Smooth muscle cell (in vitro differentiated cells): ENCODE measurements at regions not wholly inside any gene's neighbourhood (a gene's known extent, or its start where the extent isn't known, plus 50 kb on each side); places are given as distances from the start of the nearest gene placed in this dataset.
A peak's percentile ranks its signal among the peaks of the same experiment; 100 is the strongest.

Source experiments
- DNase-seq: peaks from one replicate; lab custom pipeline; 2025; ENCODE audit not compliant: unreplicated experiment; lab: John Stamatoyannopoulos, UW
- H2AFZ ChIP-seq: fragments of 200-600 bp; sonication (generic); 2 replicates; pipeline ENCODE4 v1.6.0; 2016; ENCODE audit warnings: antibody characterized with exemption, low read depth, mild to moderate bottlenecking
- H3F3A ChIP-seq: fragments of 200-600 bp; sonication (generic); 2 replicates; pipeline ENCODE4 v1.6.0; 2017; ENCODE audit warnings: antibody characterized with exemption, low read depth
- H3K27ac ChIP-seq: fragments of 200-600 bp; sonication (generic); 2 replicates; pipeline ENCODE4 v1.5.1; 2016; ENCODE audit warnings: low read depth, mild to moderate bottlenecking
- H3K27me3 ChIP-seq: fragments of 200-600 bp; sonication (generic); 2 replicates; pipeline ENCODE4 v1.6.1; 2016; ENCODE audit warnings: low read depth, mild to moderate bottlenecking
- H3K36me3 ChIP-seq: fragments of 200-600 bp; sonication (generic); 2 replicates; pipeline ENCODE4 v1.5.1; 2016; ENCODE audit warnings: low read depth
- H3K4me1 ChIP-seq: fragments of 200-600 bp; sonication (generic); 2 replicates; pipeline ENCODE4 v1.5.1; 2016; ENCODE audit warnings: low read depth
- H3K4me2 ChIP-seq: fragments of 200-600 bp; sonication (generic); 2 replicates; pipeline ENCODE4 v1.6.0; 2016; ENCODE audit warnings: mild to moderate bottlenecking
- H3K4me3 ChIP-seq: fragments of 200-600 bp; sonication (generic); 2 replicates; pipeline ENCODE4 v1.5.1; 2016; ENCODE audit warnings: mild to moderate bottlenecking
- H3K79me2 ChIP-seq: fragments of 200-600 bp; sonication (generic); 2 replicates; pipeline ENCODE4 v1.6.0; 2016; ENCODE audit warnings: low read depth, mild to moderate bottlenecking
- H3K9ac ChIP-seq: fragments of 200-600 bp; sonication (generic); 2 replicates; pipeline ENCODE4 v1.6.0; 2016; ENCODE audit warnings: low read depth
- H3K9me3 ChIP-seq: fragments of 200-600 bp; sonication (generic); replicated peaks from 2 replicates; pipeline ENCODE4 v1.5.1; 2016; ENCODE audit warnings: low read depth
- H4K20me1 ChIP-seq: fragments of 200-600 bp; sonication (generic); 2 replicates; pipeline ENCODE4 v1.6.0; 2016; ENCODE audit warnings: low read depth
- WGBS: methylation state at CpG from one replicate; pipeline ENCODE4 v1.1.7; 2016; ENCODE audit warnings: low lambda C conversion rate; 5-methylcytosine and 5-hydroxymethylcytosine counted together
- TF ChIP-seq, protein P1 (sequence below): fragments of 200-600 bp; sonication (generic); IDR thresholded peaks from 2 replicates; pipeline ENCODE4 v1.5.1; 2017; ENCODE audit warnings: borderline replicate concordance, mild to moderate bottlenecking, antibody characterized with exemption; ENCODE audit not compliant: insufficient read depth, poor library complexity, severe bottlenecking

GRCh38 chr1:232226197-232226712 is 403.7 kb downstream of the SIPA1L2 start:
- Histone ChIP-seq H2AFZ (peak overlapping the region; percentile 32), H3K79me2 (no peaks in the 10 kb centered on the region)

GRCh38 chr1:232225336-232226131 is 404.4 kb downstream of the SIPA1L2 start:
- no peak overlapping the region for H3K4me3 ChIP-seq
- DNase-seq: no peak
- no peaks in the 10 kb centered on the region for H3K36me3 ChIP-seq
- no peak overlapping the region for H3K9ac ChIP-seq
- no peaks in the 10 kb centered on the region for H3K79me2 ChIP-seq
- no peaks in the 10 kb centered on the region for H3K27me3 ChIP-seq
- TF ChIP-seq, protein P1, sequence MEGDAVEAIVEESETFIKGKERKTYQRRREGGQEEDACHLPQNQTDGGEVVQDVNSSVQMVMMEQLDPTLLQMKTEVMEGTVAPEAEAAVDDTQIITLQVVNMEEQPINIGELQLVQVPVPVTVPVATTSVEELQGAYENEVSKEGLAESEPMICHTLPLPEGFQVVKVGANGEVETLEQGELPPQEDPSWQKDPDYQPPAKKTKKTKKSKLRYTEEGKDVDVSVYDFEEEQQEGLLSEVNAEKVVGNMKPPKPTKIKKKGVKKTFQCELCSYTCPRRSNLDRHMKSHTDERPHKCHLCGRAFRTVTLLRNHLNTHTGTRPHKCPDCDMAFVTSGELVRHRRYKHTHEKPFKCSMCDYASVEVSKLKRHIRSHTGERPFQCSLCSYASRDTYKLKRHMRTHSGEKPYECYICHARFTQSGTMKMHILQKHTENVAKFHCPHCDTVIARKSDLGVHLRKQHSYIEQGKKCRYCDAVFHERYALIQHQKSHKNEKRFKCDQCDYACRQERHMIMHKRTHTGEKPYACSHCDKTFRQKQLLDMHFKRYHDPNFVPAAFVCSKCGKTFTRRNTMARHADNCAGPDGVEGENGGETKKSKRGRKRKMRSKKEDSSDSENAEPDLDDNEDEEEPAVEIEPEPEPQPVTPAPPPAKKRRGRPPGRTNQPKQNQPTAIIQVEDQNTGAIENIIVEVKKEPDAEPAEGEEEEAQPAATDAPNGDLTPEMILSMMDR: no peak
- H3K9me3 ChIP-seq: no peaks in the 10 kb centered on the region
- WGBS: 49% methylated on average over 13 of the region's 13 CpGs
- H3F3A ChIP-seq: no peaks in the 10 kb centered on the region
- peak overlapping the region; percentile 66 for H3K4me2 ChIP-seq
- no peak overlapping the region for H3K27ac ChIP-seq
- no peaks in the 10 kb centered on the region for H4K20me1 ChIP-seq
- peak overlapping the region; percentile 32 for H2AFZ ChIP-seq
- peaks cover 25% of the 10 kb centered on the region for H3K4me1 ChIP-seq

More at GRCh38 chr1:232226197-232226712, 403.7 kb downstream of the SIPA1L2 start:
- Histone ChIP-seq H3K9me3 (no peaks in the 10 kb centered on the region), H3F3A (no peaks in the 10 kb centered on the region), H3K36me3 (no peaks in the 10 kb centered on the region), H3K27ac (no peak overlapping the region), H3K4me1 (peaks cover 25% of the 10 kb centered on the region), H3K4me3 (no peak overlapping the region), H3K4me2 (peak overlapping the region; percentile 66), H3K9ac (no peak overlapping the region), H3K27me3 (no peaks in the 10 kb centered on the region), H4K20me1 (no peaks in the 10 kb centered on the region)
- WGBS: 5% methylated on average over 5 of the region's 5 CpGs
- TF ChIP-seq, protein P1: no peak
- DNase-seq: no peak

DNA sequence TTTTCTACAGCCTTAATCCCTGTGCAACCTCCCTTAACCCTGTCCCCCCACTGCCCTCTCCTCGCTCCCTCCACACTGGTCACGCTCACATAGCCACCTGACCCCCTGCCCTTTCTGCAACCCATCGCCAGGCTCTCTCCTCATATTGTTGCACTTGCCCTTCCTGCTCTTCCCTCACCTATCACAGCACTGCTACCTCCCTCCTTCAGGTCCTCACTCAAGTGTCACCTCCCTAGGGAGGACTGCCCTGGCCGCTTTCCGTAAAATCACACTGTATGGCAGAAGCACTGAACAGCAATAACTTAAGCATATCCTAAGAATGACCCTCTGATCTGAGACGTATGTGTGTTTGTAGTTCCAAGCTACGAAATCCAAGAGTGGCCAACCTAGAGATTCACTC is 406.0 kb downstream of the SIPA1L2 start:
- Histone ChIP-seq H3K4me3 (no peak overlapping the region), H3K4me2 (no peak overlapping the region), H3K4me1 (peaks cover 25% of the 10 kb centered on the region), H3K27me3 (no peaks in the 10 kb centered on the region), H3K79me2 (no peaks in the 10 kb centered on the region), H3K27ac (no peak overlapping the region), H3F3A (no peaks in the 10 kb centered on the region), H3K36me3 (no peaks in the 10 kb centered on the region), H4K20me1 (no peaks in the 10 kb centered on the region), H2AFZ (no peak overlapping the region), H3K9me3 (no peaks in the 10 kb centered on the region), H3K9ac (no peak overlapping the region)
- WGBS: 90% methylated on average over 7 of the region's 7 CpGs
- DNase-seq: no peak
- TF ChIP-seq, protein P1: no peak
